ENCODE measurements at regions not wholly inside any gene's neighbourhood (a gene's known extent, or its start where the extent isn't known, plus 50 kb on each side); places are given as distances from the start of the nearest gene placed in this dataset.

- Mint-ChIP-seq H3K27me3 (peaks cover 4% of the 10 kb centered on the region), H3K27ac (no peak overlapping the region), H3K4me1 (no peaks in the 10 kb centered on the region), H3K4me3 (no peak overlapping the region), H3K36me3 (no peaks in the 10 kb centered on the region), H3K9me3 (peaks cover 6% of the 10 kb centered on the region)
- DNase-seq (ENCODE audit: low spot score in 2 of 2) (no peak), ATAC-seq (ENCODE audit: low read depth) (no peak)
Measured at GRCh38 chr2:204177251-204177976, 240.9 kb downstream of the ICOS start.

- no peak for DNase-seq (ENCODE audit: low spot score in 2 of 2)
- peaks cover 6% of the 10 kb centered on the region for H3K9me3 Mint-ChIP-seq
- ATAC-seq (ENCODE audit: low read depth), result no peak
- no peaks in the 10 kb centered on the region for H3K36me3 Mint-ChIP-seq
- no peak overlapping the region for H3K4me3 Mint-ChIP-seq
- H3K27ac Mint-ChIP-seq, result no peak overlapping the region
- peaks cover 4% of the 10 kb centered on the region for H3K27me3 Mint-ChIP-seq
- H3K4me1 Mint-ChIP-seq, result no peaks in the 10 kb centered on the region
Measured at GRCh38 chr2:204177977-204178522, 241.5 kb downstream of the ICOS start.

GRCh38 chr2:204180649-204181048 is 244.1 kb downstream of the ICOS start:
- ATAC-seq (ENCODE audit: low read depth) (no peak), DNase-seq (ENCODE audit: low spot score in 2 of 2) (no peak)
- Mint-ChIP-seq H3K27ac (no peak overlapping the region), H3K4me1 (no peaks in the 10 kb centered on the region), H3K27me3 (peaks cover 4% of the 10 kb centered on the region), H3K9me3 (peaks cover 6% of the 10 kb centered on the region), H3K4me3 (no peak overlapping the region), H3K36me3 (no peaks in the 10 kb centered on the region)

GRCh38 chr2:204183608-204184007 is 247.0 kb downstream of the ICOS start:
- H3K27ac Mint-ChIP-seq, result no peak overlapping the region
- H3K9me3 Mint-ChIP-seq, result peaks cover under 1% of the 10 kb centered on the region
- ATAC-seq (ENCODE audit: low read depth) (no peak), DNase-seq (ENCODE audit: low spot score in 2 of 2) (no peak)
- no peak overlapping the region for H3K4me3 Mint-ChIP-seq
- H3K36me3 Mint-ChIP-seq, result no peaks in the 10 kb centered on the region
- H3K4me1 Mint-ChIP-seq, result no peaks in the 10 kb centered on the region
- H3K27me3 Mint-ChIP-seq, result peaks cover 4% of the 10 kb centered on the region

GRCh38 chr2:204184226-204184625 is 247.7 kb downstream of the ICOS start:
- Mint-ChIP-seq H3K4me1 (no peaks in the 10 kb centered on the region), H3K27ac (no peak overlapping the region), H3K36me3 (no peaks in the 10 kb centered on the region), H3K9me3 (no peaks in the 10 kb centered on the region), H3K27me3 (peaks cover 7% of the 10 kb centered on the region), H3K4me3 (no peak overlapping the region)
- ATAC-seq (ENCODE audit: low read depth), result no peak
- no peak for DNase-seq (ENCODE audit: low spot score in 2 of 2)

GRCh38 chr2:204187229-204188083 is 250.9 kb downstream of the ICOS start:
- Mint-ChIP-seq H3K27me3 (peaks cover 7% of the 10 kb centered on the region), H3K9me3 (no peaks in the 10 kb centered on the region), H3K27ac (no peak overlapping the region), H3K4me3 (no peak overlapping the region), H3K4me1 (no peaks in the 10 kb centered on the region), H3K36me3 (no peaks in the 10 kb centered on the region)
- ATAC-seq (ENCODE audit: low read depth) (no peak), DNase-seq (ENCODE audit: low spot score in 2 of 2) (no peak)

- Mint-ChIP-seq H3K27me3 (peaks cover 10% of the 10 kb centered on the region), H3K27ac (no peak overlapping the region), H3K4me3 (no peak overlapping the region), H3K9me3 (no peaks in the 10 kb centered on the region), H3K36me3 (no peaks in the 10 kb centered on the region), H3K4me1 (no peaks in the 10 kb centered on the region)
- no peak for DNase-seq (ENCODE audit: low spot score in 2 of 2)
- ATAC-seq (ENCODE audit: low read depth), result no peak
Measured at GRCh38 chr2:204191574-204191973, 255.0 kb downstream of the ICOS start.

- Mint-ChIP-seq H3K27me3 (peaks cover 4% of the 10 kb centered on the region), H3K9me3 (no peaks in the 10 kb centered on the region), H3K27ac (no peak overlapping the region), H3K4me1 (no peaks in the 10 kb centered on the region), H3K36me3 (no peaks in the 10 kb centered on the region), H3K4me3 (no peak overlapping the region)
- no peak for DNase-seq (ENCODE audit: low spot score in 2 of 2)
- no peak for ATAC-seq (ENCODE audit: low read depth)
Measured at GRCh38 chr2:204195498-204195897, 258.9 kb downstream of the ICOS start.

- ATAC-seq (ENCODE audit: low read depth), result no peak
- Mint-ChIP-seq H3K9me3 (no peaks in the 10 kb centered on the region), H3K27me3 (peaks cover 6% of the 10 kb centered on the region), H3K4me1 (no peaks in the 10 kb centered on the region), H3K27ac (no peak overlapping the region), H3K4me3 (no peak overlapping the region), H3K36me3 (no peaks in the 10 kb centered on the region)
- no peak for DNase-seq (ENCODE audit: low spot score in 2 of 2)
Measured at GRCh38 chr2:204197336-204198005, 260.9 kb downstream of the ICOS start.

GRCh38 chr2:204199357-204199756 is 262.8 kb downstream of the ICOS start:
- Mint-ChIP-seq H3K27ac (no peak overlapping the region), H3K36me3 (no peaks in the 10 kb centered on the region), H3K27me3 (peaks cover 3% of the 10 kb centered on the region), H3K4me3 (no peak overlapping the region), H3K4me1 (no peaks in the 10 kb centered on the region), H3K9me3 (peaks cover 1% of the 10 kb centered on the region)
- no peak for ATAC-seq (ENCODE audit: low read depth)
- DNase-seq (ENCODE audit: low spot score in 2 of 2), result no peak

GRCh38 chr2:204201507-204201906 is 264.9 kb downstream of the ICOS start:
- no peaks in the 10 kb centered on the region for H3K4me1 Mint-ChIP-seq
- DNase-seq (ENCODE audit: low spot score in 2 of 2) (no peak), ATAC-seq (ENCODE audit: low read depth) (no peak)
- H3K36me3 Mint-ChIP-seq, result no peaks in the 10 kb centered on the region
- no peak overlapping the region for H3K27ac Mint-ChIP-seq
- H3K4me3 Mint-ChIP-seq, result no peak overlapping the region
- H3K27me3 Mint-ChIP-seq, result peaks cover 2% of the 10 kb centered on the region
- H3K9me3 Mint-ChIP-seq, result peaks cover 1% of the 10 kb centered on the region

GRCh38 chr2:204202253-204202652 is 265.7 kb downstream of the ICOS start:
- H3K9me3 Mint-ChIP-seq, result peaks cover 1% of the 10 kb centered on the region
- no peaks in the 10 kb centered on the region for H3K36me3 Mint-ChIP-seq
- peaks cover 2% of the 10 kb centered on the region for H3K27me3 Mint-ChIP-seq
- ATAC-seq (ENCODE audit: low read depth), result no peak
- DNase-seq (ENCODE audit: low spot score in 2 of 2), result no peak
- no peak overlapping the region for H3K27ac Mint-ChIP-seq
- H3K4me3 Mint-ChIP-seq, result no peak overlapping the region
- no peaks in the 10 kb centered on the region for H3K4me1 Mint-ChIP-seq

GRCh38 chr2:204203704-204204103 is 267.1 kb downstream of the ICOS start:
- Mint-ChIP-seq H3K36me3 (no peaks in the 10 kb centered on the region), H3K4me1 (no peaks in the 10 kb centered on the region), H3K27me3 (peaks cover 2% of the 10 kb centered on the region), H3K27ac (no peak overlapping the region), H3K9me3 (peaks cover 1% of the 10 kb centered on the region), H3K4me3 (no peak overlapping the region)
- ATAC-seq (ENCODE audit: low read depth) (no peak), DNase-seq (ENCODE audit: low spot score in 2 of 2) (no peak)

- Mint-ChIP-seq H3K27ac (no peak overlapping the region), H3K4me1 (no peaks in the 10 kb centered on the region), H3K9me3 (peaks cover 1% of the 10 kb centered on the region), H3K4me3 (no peak overlapping the region), H3K36me3 (no peaks in the 10 kb centered on the region), H3K27me3 (peaks cover 2% of the 10 kb centered on the region)
- ATAC-seq (ENCODE audit: low read depth) (no peak), DNase-seq (ENCODE audit: low spot score in 2 of 2) (no peak)
Measured at GRCh38 chr2:204205082-204205481, 268.5 kb downstream of the ICOS start.
